HG02623 (cell line): ENCODE measurements at regions not wholly inside any gene's neighbourhood (a gene's known extent, or its start where the extent isn't known, plus 50 kb on each side); places are given as distances from the start of the nearest gene placed in this dataset.
"Not testable (repeated sequence)": the region's sequence is repeated elsewhere in the genome, so short reads cannot be mapped to it uniquely, and the experiment has no call there.

Experiments
- ATAC-seq: cut with Tn5 transposase; IDR thresholded peaks from one replicate; pipeline ENCODE4 v1.9.1; 2021; ENCODE audit warnings: moderate library complexity; ENCODE audit not compliant: unreplicated experiment

GRCh38 chr12:58412461-58413060 lies 471.2 kb downstream of the ATP23 start:
- no peak for ATAC-seq

GRCh38 chr12:58413794-58414193 lies 472.4 kb downstream of the ATP23 start:
- no peak for ATAC-seq

DNA sequence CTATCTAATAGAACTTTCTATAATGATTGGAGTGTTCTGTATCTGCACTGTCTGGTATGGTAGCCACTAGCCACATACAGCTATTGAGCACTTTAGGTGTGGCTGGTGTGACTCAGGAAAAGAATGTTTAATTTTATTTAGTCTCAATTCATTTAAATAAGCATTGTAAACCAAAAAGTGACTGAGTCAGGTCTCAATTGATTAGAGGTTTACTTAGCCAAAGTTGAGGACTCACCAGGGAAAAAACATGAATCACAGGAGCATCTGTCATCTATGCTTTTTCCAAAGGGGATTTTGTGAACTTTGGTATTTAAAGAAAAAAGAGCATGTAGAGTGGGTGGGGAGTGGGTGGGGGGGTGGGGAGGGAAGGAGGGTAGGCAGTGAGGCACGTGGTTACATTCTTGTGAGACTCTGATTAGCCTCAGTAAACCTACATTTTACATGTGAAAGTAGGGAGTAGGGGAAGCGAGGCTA lies 473.1 kb downstream of the ATP23 start:
- ATAC-seq: no peak

DNA sequence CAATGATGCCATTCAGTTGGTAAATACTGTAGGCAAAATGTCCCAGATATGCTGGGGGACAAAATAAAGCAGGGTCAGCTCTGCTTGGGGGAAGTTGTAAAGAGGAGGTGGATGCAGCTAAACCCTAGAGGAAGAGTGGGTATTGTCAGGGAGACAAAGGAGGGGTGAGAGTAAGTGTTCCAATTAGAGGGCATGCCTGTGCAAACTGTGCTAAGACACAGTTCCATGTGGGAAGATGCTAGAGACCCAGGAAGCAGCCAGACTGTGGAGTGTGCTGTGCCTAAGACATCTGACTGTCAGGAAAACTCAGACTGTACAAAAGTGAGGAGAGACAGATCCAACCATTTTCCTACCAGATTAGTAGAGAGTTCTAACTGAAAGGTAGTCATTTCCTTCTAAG lies 474.3 kb downstream of the ATP23 start:
- ATAC-seq: no peak

DNA sequence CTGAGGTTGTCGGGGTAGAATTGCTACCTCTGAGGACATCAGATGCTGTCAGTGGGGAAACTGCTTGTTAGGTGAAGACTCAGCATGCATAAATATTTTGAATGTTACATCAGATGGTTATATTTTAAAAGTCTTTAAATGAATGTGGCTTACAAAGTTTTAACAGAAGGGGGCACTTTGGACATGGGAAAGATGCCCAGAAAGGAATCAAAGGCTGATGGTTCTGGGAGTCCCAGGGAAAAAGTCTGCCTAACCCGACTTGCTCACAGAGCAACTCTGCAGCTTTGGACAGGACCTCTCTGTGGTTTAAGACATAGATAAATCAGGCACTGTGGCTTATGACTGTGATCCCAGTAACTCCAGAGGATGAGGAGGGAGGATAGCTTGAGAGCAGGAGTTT lies 474.9 kb downstream of the ATP23 start:
- no peak for ATAC-seq

DNA sequence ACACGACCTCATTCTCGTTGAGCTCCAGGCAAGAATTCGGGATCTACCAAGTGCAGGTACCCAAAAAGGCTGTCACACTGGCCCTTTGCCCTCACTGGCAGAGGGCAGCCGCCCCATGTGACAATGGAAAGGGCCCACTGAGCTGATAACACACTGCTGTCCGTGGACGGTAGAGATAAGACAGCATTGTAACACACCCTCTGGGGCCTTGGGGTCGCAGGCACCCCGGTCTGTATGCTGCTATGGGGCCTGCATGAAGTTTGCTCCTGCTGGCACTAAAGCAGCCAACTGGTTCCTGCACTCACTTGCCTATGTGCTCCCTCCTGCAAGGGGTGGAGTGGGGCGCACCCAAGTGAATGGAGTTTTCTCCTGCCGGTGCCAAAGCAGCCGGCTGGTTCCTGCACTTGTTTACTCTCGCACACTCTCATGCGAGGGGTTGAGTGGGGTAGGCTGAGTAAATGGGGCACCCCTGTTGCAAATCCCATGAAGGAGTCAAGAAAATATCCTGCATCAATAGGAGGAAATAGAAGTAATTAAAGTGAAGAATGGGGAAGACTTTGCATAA lies 477.9 kb downstream of the ATP23 start:
- no peak for ATAC-seq

GRCh38 chr12:58419905-58420304 lies 478.5 kb downstream of the ATP23 start:
- ATAC-seq: no peak

GRCh38 chr12:58420503-58420902 lies 479.1 kb downstream of the ATP23 start:
- no peak for ATAC-seq

- no peak for ATAC-seq
Observed at GRCh38 chr12:58421990-58422389, 480.6 kb downstream of the ATP23 start.

GRCh38 chr12:58424735-58425392 lies 483.5 kb downstream of the ATP23 start:
- ATAC-seq: peak; percentile 27

GRCh38 chr12:58425481-58426392 lies 484.4 kb downstream of the ATP23 start:
- ATAC-seq: peak; percentile 90

DNA sequence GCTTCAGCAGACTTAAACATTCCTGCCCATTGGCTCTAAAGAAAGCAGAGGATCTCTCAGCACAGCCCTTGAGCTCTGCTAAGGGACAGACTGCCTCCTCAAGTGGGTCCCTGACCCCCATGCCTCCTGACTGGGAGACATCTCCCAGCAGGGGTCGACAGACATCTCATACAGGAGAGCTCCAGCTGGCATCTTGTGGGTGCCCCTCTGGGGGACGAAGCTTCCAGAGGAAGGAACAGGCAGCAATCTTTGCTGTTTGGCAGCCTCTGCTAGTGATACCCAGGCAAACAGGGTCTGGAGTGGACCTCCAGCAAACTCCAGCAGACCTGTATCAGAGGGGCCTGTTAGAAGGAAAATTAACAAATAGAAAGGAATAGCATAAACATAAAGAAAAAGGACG lies 485.1 kb downstream of the ATP23 start:
- not testable (repeated sequence) for ATAC-seq

GRCh38 chr12:58433959-58434358 lies 486.3 kb downstream of the LRIG3 start:
- ATAC-seq: no peak

GRCh38 chr12:58434726-58435125 lies 485.6 kb downstream of the LRIG3 start:
- ATAC-seq: no peak

- ATAC-seq: peak; percentile 70
Observed at GRCh38 chr12:58435647-58436046, 484.7 kb downstream of the LRIG3 start.

DNA sequence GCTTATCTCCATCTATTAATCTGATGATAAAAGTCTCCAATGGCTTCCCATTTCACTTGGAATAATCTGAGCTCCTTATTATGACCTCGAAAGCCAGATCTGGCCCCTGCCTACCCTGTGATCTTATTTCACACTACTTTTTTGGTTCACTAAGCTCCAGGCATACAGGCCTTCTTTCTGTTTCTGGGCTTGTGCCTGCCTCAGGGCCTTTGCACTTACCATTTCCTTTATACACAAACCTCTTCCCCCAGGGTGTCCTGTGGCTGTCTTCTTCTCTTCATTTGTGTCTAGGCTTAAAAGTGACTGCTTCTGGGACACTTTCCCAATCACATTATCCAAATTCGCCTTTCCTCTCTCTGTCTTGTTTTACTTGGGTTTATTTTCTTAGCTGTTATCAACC lies 478.8 kb downstream of the LRIG3 start:
- ATAC-seq: no peak

DNA sequence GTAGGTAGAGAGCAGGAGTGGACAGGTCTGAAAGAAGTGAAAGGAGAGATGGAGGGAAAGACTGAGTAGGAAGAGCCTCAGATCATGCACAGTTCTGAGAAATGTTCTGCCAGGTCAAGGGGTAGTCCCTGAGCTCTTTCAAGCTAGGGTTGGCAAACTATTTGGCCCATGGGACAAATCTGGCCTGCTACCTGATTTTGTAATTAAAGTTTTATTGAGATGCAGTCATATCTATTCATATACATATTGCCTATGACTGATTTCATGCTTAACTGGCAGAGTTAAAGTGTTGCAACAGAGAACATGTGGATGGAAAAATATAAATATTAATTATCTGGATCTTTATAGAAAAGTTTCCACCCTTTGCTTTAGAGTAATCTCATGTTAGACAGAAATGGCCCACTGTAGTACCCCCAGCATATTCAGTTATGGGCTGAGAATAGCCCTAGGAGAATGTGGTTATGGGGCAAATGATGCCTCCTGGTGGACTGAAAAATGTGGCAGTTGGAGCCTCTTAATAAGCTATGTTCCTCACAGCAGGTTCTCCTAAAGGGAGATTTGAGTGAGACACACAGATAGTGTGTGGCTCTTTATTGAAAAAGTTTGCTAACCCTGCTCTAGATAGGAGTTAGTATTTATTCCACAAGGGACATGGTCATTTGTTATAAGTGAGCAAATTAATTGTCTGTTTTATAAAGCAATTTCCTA lies 476.9 kb downstream of the LRIG3 start:
- ATAC-seq: peak; percentile 82

- ATAC-seq: no peak
Observed at GRCh38 chr12:58443981-58444371, 476.3 kb downstream of the LRIG3 start.

DNA sequence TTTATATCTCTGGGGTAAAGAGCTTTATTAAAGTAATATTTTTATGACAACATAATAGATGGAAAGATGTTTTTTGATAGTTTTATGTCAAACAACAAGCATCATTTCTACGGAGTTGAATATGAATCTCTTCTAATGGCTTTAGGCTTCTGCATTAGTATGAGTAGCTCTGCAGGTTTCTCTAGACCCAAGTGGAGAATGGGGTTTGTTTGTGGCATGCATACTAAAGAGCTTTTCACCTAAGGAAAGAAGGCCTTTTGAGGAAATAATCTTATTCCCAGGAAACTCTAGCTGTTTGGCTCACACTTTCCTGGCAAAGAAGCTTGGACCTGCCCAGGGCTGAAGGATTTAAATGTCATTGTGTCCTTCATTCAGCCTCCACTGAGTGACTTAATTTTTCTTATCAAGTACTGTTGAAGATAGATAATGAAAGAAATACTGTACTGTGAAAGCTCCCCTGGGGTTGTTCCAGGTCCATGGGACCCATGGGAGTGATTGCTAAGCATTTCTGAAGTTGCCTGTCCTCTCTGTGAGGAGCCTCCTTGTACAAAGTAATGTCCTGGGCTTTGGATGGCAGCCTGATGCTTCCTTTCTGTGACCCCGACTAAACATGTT lies 469.3 kb downstream of the LRIG3 start:
- ATAC-seq: no peak

DNA sequence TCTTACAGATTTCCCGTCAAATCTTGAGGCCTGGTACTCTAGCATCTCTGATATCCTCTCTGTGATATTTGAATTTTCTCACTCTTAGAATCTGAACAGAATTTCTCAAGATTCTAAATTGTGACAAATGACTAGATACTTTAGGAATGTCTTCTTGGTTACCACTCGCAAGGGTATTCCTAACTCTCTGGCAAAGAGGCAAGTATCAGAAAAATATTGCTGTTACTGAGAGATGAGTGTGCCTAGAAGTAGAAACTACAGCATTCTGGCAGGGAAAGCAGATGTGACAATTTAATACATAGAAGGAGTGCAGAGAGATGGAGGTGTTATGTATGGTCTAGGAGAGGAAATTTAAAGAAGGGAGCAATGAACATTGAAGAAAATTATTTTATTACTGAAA lies 467.8 kb downstream of the LRIG3 start:
- no peak for ATAC-seq
